ENCODE measurements at regions not wholly inside any gene's neighbourhood (a gene's known extent, or its start where the extent isn't known, plus 50 kb on each side); places are given as distances from the start of the nearest gene placed in this dataset.
"Not testable (repeated sequence)": the region's sequence is repeated elsewhere in the genome, so short reads cannot be mapped to it uniquely, and the experiment has no call there.

DNA sequence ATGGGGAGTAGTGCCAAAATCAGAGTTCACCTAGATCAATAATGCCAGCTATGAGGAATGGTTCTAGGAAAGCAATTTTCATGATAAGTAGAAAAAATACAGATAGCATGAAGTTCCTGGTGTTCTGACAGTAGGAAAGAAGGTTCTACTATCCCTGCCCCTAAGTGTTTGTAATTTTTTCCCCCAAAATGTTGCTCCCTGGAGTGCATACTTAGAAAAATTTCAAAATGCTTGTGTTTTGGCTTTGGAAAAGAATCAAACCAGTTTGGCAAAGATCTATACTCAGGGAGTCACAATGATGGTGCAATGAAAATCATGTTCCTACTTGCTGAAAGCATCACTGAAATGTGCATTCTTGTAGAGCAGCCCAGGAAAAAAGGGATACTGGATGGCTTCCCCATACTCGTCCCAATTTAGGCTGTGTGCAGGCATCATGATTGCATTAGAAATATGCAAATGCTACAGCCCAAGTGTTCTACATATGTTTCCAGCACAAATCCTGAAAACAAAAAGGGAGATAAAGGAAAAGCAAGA is 74.7 kb downstream of the LPAR4 start:
- no peak overlapping the region for H3K27ac ChIP-seq
- ATAC-seq: no peak
- H3K36me3 ChIP-seq: no peaks in the 10 kb centered on the region
- H3K4me1 ChIP-seq: no peaks in the 10 kb centered on the region
- H3K27me3 ChIP-seq: no peaks in the 10 kb centered on the region
- no peak for DNase-seq
- TF ChIP-seq, protein P1, sequence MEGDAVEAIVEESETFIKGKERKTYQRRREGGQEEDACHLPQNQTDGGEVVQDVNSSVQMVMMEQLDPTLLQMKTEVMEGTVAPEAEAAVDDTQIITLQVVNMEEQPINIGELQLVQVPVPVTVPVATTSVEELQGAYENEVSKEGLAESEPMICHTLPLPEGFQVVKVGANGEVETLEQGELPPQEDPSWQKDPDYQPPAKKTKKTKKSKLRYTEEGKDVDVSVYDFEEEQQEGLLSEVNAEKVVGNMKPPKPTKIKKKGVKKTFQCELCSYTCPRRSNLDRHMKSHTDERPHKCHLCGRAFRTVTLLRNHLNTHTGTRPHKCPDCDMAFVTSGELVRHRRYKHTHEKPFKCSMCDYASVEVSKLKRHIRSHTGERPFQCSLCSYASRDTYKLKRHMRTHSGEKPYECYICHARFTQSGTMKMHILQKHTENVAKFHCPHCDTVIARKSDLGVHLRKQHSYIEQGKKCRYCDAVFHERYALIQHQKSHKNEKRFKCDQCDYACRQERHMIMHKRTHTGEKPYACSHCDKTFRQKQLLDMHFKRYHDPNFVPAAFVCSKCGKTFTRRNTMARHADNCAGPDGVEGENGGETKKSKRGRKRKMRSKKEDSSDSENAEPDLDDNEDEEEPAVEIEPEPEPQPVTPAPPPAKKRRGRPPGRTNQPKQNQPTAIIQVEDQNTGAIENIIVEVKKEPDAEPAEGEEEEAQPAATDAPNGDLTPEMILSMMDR (IDR thresholded peaks at IDR 0.05): no peak
- no peak for TF ChIP-seq POLR2A (IDR thresholded peaks at IDR 0.05)
- intact Hi-C loops (cut with DNase I): no loop called here
- no peak overlapping the region for H3K4me3 ChIP-seq
- H3K9me3 ChIP-seq: peaks cover 0 to 9% (median 0%) of the 10 kb centered on the region in 12 donors
- WGBS, 4 donors: 52 to 61% (median 57%) methylated on average over 1 of the region's 1 CpG

DNA sequence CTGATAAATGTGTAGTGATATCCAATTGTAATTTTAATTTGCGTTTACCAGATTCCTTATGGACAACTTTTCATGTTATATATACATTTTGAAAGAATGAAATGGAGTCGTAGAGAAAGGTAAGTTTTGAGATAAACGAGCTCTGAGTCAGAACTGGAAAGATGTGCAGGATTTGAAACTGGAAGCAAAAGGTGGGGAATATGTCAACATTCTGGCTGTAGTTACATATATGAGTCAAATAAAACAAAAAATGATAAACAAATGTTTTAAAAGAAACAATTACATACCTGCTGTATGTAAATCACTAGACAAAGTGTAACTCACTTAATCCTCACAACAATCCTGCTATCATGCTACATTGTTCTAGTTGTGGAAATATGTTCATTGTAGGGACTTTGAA is 84.0 kb downstream of the LPAR4 start:
- no peak overlapping the region for H3K27ac ChIP-seq
- H3K36me3 ChIP-seq: no peaks in the 10 kb centered on the region
- DNase-seq: no peak
- WGBS, 4 donors: 63 to 86% (median 72%) methylated on average over 3 of the region's 3 CpGs
- no peaks in the 10 kb centered on the region for H3K4me1 ChIP-seq
- TF ChIP-seq, protein P1 (IDR thresholded peaks at IDR 0.05): no peak
- TF ChIP-seq POLR2A (IDR thresholded peaks at IDR 0.05): no peak
- no peak for ATAC-seq
- intact Hi-C loops (cut with DNase I): no loop called here
- no peaks in the 10 kb centered on the region for H3K27me3 ChIP-seq
- H3K9me3 ChIP-seq: no peaks in the 10 kb centered on the region
- H3K4me3 ChIP-seq: no peak overlapping the region

DNA sequence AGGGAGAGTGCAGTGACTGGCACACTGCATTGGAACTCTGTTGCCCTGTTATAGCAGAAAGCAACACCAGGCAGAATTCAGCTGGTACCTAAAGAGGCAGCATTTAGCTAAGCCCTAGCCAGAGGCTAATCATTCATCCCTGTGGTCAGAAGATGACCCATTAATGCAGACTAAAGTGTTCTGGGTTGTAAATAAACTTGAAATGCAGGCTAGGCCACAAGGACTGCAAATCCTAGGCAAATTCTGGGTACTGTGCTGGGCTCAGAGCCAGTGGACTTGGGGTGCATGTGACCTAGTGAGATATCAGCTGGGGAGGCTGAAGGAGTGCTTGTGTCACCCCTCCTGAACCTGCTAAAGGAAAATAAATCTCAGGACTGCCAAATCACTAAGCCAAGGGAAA is 91.2 kb downstream of the LPAR4 start:
- Histone ChIP-seq H3K4me1 (no peaks in the 10 kb centered on the region), H3K27ac (no peak overlapping the region), H3K4me3 (no peak overlapping the region), H3K36me3 (no peaks in the 10 kb centered on the region), H3K27me3 (no peaks in the 10 kb centered on the region), H3K9me3 (no peaks in the 10 kb centered on the region)
- no peak for ATAC-seq
- TF ChIP-seq, protein P1 (IDR thresholded peaks at IDR 0.05): no peak
- TF ChIP-seq POLR2A (IDR thresholded peaks at IDR 0.05): no peak
- no peak for DNase-seq
- intact Hi-C loops (cut with DNase I): no loop called here

DNA sequence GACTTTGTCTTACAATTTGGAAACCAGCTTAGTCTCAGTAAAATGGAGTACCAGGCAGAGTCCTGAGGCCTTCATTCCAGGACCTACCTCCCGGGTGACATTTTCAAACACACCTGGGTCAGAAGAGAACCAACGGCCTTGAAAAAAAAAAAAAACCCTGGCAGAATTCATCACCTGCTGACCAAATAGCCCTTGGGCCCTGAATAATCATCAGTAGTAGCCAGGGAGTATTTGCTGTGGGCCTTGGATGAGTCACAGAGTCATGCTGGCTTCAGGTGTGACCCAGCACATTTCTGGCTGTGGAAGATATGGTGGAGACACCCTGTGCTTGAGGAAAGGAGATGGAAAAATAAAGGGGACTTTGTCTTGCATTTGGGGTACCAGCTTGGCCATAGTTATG is 92.2 kb downstream of the LPAR4 start:
- WGBS, 4 donors: 66 to 91% (median 86%) methylated on average over 2 of the region's 2 CpGs
- no peak for TF ChIP-seq POLR2A (IDR thresholded peaks at IDR 0.05)
- TF ChIP-seq, protein P1 (IDR thresholded peaks at IDR 0.05): no peak
- no peak for ATAC-seq
- Histone ChIP-seq H3K36me3 (no peaks in the 10 kb centered on the region), H3K9me3 (no peaks in the 10 kb centered on the region), H3K4me1 (no peaks in the 10 kb centered on the region), H3K27ac (no peak overlapping the region), H3K27me3 (no peaks in the 10 kb centered on the region), H3K4me3 (no peak overlapping the region)
- no peak for DNase-seq
- intact Hi-C loops (cut with DNase I): no loop called here

DNA sequence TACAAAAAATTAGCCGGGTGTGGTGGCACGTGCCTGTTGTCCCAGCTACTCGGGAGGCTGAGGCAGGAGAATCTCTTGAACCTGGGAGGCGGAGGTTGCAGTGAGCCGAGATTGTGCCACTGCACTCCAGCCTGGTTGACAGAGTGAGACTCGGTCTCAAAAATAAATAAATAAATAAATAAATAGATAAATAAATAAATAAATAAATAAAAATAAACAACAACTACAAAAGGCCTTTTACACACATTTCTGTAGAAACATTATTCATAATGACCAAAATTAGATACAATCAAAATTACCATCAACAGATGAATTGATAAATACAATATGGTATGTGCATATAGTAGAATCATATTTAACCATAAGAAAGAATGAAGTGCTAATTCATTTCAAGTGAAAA is 96.7 kb downstream of the LPAR4 start:
- WGBS, 4 donors: 77 to 92% (median 90%) methylated on average over 6 of the region's 6 CpGs
- H3K9me3 ChIP-seq; H3K27ac ChIP-seq; intact Hi-C loops (cut with DNase I); ATAC-seq; H3K36me3 ChIP-seq; H3K27me3 ChIP-seq; H3K4me1 ChIP-seq; H3K4me3 ChIP-seq; DNase-seq: not testable (repeated sequence)

DNA sequence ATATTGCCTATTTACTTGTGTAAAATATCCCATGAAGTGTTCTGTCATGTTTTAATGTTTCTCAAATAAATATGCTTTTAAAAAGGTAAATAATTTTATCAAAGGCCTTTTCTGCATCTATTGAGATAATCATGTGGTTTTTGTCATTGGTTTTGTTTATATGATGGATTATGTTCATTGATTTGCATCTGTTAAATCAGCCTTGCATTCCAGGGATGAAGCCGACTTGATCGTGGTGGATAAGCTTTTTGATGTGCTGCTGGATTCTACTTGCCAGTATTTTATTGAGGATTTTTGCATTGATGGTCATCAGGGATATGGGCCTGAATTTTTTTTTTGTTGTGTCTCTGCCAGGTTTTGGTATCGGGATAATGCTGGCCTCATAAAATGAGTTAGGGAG is 63.9 kb upstream of the P2RY10 start:
- H3K4me3 ChIP-seq; H3K27ac ChIP-seq; DNase-seq; H3K4me1 ChIP-seq; intact Hi-C loops (cut with DNase I); ATAC-seq; H3K27me3 ChIP-seq; H3K36me3 ChIP-seq: not testable (repeated sequence)
- WGBS, 4 donors: 78 to 91% (median 81%) methylated on average over 3 of the region's 3 CpGs
- H3K9me3 ChIP-seq: peaks cover 0 to 24% (median 0%) of the 10 kb centered on the region in 12 donors

All from heart left ventricle (tissue), 16 donors.